ENCODE measurements at regions not wholly inside any gene's neighbourhood (a gene's known extent, or its start where the extent isn't known, plus 50 kb on each side); places are given as distances from the start of the nearest gene placed in this dataset.

DNA sequence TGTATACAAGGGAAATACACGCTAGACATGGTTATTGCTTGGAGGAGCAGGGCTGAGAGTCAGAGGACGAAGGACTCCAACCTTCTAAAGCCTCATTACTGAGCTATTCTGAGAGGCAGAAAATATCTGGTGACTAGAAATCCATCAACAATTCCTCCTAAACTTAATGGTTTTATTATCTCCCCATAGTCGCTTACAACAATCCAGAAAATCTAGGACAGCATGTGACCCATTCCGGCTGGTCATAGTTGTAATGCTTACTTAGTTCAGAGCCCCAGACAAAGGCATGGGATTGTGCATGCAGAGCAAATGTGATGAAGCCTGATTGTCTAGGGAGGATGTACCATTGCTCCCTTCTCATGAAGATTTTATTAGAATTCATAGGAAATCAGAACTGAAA lies 114.5 kb upstream of the PLXNA2 start:
- Mint-ChIP-seq H3K27me3 (peaks cover 8 to 31% of the 10 kb centered on the region in 2 donors), H3K36me3 (no peaks in the 10 kb centered on the region), H3K27ac (no peak overlapping the region), H3K9me3 (no peaks in the 10 kb centered on the region), H3K4me3 (no peak overlapping the region), H3K4me1 (ENCODE audit: low read depth in 2 of 2) (no peaks in the 10 kb centered on the region)
- DNase-seq (ENCODE audit: low spot score), result no peak
- ATAC-seq, result no peak

DNA sequence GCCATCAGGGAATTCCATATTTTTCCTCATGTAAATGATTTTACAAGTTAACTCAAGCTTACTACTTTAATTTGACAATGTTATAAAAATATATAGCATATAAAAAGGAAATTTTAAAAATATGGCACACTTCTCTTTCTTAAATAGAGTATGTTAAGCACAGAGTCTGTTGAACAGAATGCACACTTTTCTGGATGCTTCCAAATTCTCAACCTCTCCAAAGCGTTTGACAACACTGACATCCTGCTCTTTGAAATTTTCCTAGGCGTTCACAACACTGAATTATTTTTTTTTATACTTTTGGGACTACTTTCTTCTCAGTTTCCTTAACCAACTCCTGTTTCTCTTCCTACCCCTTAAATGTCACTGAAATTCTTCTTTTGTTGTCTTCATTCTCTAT lies 117.8 kb upstream of the PLXNA2 start:
- DNase-seq (ENCODE audit: low spot score), result no peak
- Mint-ChIP-seq H3K9me3 (no peaks in the 10 kb centered on the region), H3K4me3 (no peak overlapping the region), H3K4me1 (ENCODE audit: low read depth in 2 of 2) (no peaks in the 10 kb centered on the region), H3K27ac (no peak overlapping the region), H3K27me3 (peaks cover 8 to 31% of the 10 kb centered on the region in 2 donors), H3K36me3 (no peaks in the 10 kb centered on the region)
- no peak for ATAC-seq

DNA sequence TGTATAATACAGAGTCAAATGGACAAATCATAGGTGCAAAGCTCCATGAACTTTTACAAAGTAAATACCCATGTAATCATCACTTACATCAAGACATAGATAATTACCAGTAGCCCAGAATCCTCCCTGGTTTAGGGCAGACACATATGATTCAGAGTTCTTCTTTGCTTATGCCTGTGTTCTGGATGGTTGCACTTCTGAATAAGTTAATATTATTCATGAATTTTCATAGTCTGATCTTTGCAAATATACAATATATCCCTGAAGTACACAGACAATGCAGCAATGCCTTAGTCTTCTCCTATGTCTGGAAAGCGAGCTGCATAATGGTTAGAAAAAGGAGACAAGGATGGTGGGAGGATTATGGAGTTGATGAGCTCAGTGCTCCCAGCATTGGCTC lies 122.4 kb upstream of the PLXNA2 start:
- ATAC-seq (no peak), DNase-seq (ENCODE audit: low spot score) (no peak)
- Mint-ChIP-seq H3K4me3 (no peak overlapping the region), H3K9me3 (no peaks in the 10 kb centered on the region), H3K27ac (no peak overlapping the region), H3K36me3 (no peaks in the 10 kb centered on the region), H3K27me3 (peaks cover 7 to 33% of the 10 kb centered on the region in 2 donors), H3K4me1 (ENCODE audit: low read depth in 2 of 2) (no peaks in the 10 kb centered on the region)

DNA sequence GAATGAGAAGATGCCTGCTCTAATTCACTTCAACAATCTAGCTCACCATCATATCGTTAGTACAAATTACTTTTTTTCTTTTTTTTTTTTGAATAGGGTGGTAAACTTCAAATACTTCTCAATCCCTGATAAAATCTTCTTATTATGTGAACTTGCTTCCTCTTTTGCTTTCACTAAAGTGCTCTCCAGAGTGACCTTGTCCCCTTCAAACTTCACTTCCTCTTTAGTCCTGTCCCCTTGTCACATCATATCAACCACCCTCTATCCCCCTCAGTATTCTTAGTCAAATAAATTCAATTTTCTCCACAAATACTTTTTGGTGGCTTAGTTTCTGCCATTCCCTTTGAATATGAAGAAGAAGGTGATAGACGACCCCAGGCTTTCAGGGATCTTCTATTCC lies 124.9 kb upstream of the PLXNA2 start:
- DNase-seq (ENCODE audit: low spot score) (no peak), ATAC-seq (no peak)
- Mint-ChIP-seq H3K9me3 (no peaks in the 10 kb centered on the region), H3K27ac (no peak overlapping the region), H3K27me3 (peaks cover 4 to 16% of the 10 kb centered on the region in 2 donors), H3K4me1 (ENCODE audit: low read depth in 2 of 2) (no peaks in the 10 kb centered on the region), H3K36me3 (no peaks in the 10 kb centered on the region), H3K4me3 (no peak overlapping the region)

DNA sequence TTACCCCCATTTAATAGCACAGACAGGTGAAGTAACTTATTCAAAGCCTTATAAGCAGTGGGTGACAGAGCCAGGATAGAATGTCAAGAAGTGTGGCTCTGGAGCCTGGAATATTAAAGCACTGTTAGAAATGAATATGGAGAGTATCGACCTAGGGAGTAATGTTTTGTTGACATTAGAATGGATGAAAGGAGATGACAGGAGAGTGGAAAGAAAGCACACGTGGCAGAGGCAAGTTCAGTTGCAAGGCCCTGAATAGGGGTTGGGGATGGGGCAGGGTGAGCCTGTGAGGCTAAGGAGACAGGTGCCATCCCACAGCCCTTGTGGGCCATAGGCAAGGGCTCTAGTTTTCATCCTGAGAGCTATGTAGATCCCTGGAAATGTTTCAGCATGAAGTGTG lies 125.5 kb upstream of the PLXNA2 start:
- no peaks in the 10 kb centered on the region for H3K36me3 Mint-ChIP-seq
- DNase-seq (ENCODE audit: low spot score) (no peak), ATAC-seq (no peak)
- H3K9me3 Mint-ChIP-seq, result no peaks in the 10 kb centered on the region
- H3K4me3 Mint-ChIP-seq, result no peak overlapping the region
- no peaks in the 10 kb centered on the region for H3K4me1 Mint-ChIP-seq (ENCODE audit: low read depth in 2 of 2)
- no peak overlapping the region for H3K27ac Mint-ChIP-seq
- peaks cover 4 to 20% of the 10 kb centered on the region in 2 donors for H3K27me3 Mint-ChIP-seq

DNA sequence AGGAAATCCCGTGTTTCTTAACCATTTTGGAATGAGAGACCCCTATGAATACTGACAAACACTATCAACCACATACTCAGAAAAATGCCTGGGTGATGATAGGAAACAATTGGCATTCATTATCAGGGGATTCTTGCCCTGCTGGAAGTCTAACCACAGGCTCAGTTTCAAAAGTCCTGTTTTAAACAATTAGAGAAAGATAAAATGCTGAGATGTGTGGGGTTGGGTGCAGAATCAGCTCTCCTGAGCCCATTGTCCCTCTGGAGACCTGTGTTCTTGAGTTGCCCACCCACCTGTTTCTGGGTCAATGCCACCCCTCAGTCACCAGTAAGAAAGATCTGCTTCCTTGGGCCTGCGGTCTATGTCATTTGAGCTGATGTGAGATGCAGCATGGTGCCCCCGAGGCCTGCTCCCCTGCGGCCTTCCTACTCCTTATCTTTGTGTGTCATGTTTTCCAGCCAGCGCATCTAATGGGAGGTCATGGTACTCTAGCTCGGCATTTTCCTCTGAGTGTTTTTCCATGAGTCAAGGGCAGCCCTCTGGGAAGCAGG lies 130.3 kb upstream of the PLXNA2 start:
- ATAC-seq, result no peak
- no peak for DNase-seq (ENCODE audit: low spot score)
- Mint-ChIP-seq H3K36me3 (no peaks in the 10 kb centered on the region), H3K4me3 (no peak overlapping the region), H3K27me3 (peaks cover 4 to 6% of the 10 kb centered on the region in 2 donors), H3K27ac (no peak overlapping the region), H3K9me3 (no peaks in the 10 kb centered on the region), H3K4me1 (ENCODE audit: low read depth in 2 of 2) (no peaks in the 10 kb centered on the region)

DNA sequence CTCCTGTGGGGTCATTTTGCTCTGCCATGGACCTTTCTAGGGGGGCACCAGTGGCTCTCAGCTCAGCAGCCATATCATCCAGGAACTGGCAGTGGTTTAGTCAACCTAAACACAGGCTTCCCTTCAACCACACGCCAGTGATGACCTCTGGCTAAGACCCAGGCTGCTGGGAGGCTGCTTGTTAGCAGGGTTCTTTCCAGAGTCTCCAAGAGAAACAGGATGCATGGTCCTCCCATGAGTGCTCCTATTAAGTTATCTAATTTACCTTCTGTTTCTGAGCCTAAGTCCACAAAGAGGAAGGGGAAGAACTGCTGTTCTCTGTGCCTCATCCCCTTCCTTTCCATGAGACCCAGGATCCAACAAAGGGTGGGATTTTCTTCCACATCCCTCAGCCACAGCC lies 137.3 kb upstream of the PLXNA2 start:
- ATAC-seq (no peak), DNase-seq (ENCODE audit: low spot score) (no peak)
- H3K4me3 Mint-ChIP-seq, result no peak overlapping the region
- no peaks in the 10 kb centered on the region for H3K9me3 Mint-ChIP-seq
- H3K4me1 Mint-ChIP-seq (ENCODE audit: low read depth in 2 of 2), result no peaks in the 10 kb centered on the region
- no peak overlapping the region for H3K27ac Mint-ChIP-seq
- H3K36me3 Mint-ChIP-seq, result no peaks in the 10 kb centered on the region
- peaks cover 0 to 6% of the 10 kb centered on the region in 2 donors for H3K27me3 Mint-ChIP-seq

DNA sequence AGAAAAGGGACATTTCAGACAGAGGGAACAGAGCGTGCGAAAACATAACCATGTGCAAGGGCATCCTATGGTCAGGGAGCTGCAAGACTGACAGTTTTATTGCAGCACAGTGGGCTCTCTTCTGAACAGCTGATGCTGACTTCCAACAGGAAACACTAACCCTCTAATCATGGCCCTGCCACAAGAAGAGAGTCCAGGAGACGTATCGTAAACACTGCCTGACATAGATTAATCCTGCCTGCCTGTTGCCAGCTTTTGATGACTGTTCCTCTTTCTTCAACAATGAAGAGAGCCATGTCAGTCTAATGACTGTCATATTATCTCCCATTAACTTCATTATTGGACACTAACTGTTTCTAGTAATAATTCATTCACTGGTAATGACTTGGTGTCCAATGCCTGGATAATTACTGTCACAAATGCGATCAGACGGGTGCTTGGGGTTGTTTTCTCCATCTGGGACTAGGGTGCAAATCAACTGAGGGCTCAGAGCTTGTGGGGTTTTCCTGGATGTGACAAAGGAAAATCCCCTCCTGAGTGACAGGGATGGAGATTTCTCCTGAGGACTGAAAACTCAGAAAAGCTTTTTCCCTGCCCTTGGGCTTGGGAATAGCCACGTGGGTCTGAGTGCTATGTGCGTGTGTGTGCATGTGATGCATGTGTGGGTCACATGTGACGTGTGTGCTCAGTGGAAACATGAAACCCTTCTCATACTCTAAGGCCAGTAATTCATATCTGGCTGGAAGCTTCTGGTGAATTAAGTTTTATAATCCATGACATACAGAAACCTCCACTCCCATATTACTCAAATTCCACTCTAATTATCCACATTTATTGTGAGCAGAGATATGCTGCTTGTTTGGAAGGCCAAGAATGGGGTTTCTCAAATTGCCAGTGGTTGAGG lies 144.0 kb upstream of the PLXNA2 start:
- H3K4me1 Mint-ChIP-seq (ENCODE audit: low read depth in 2 of 2), result no peaks in the 10 kb centered on the region
- no peaks in the 10 kb centered on the region for H3K9me3 Mint-ChIP-seq
- H3K27ac Mint-ChIP-seq, result no peak overlapping the region
- ATAC-seq, result no peak
- H3K4me3 Mint-ChIP-seq, result no peak overlapping the region
- H3K27me3 Mint-ChIP-seq, result peaks cover 2 to 27% of the 10 kb centered on the region in 2 donors
- no peaks in the 10 kb centered on the region for H3K36me3 Mint-ChIP-seq
- DNase-seq (ENCODE audit: low spot score), result no peak

DNA sequence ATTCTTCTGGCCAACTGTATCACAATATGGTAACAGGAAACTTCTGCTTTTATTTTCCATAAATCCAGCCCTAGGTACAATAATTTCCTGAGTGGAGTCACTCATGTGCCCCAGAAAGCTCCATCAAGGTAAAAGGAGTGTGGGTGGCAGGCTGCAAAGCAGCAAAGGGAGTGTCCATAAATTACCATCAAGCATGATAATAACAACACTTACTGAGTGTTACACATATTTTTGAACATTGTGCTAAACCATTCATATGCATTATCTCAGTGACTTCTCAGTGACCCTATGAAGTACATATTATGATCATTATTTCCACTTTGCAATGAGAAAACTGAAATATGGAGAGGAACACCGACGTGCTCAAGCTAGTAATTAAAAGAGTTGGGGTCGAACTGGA lies 149.2 kb upstream of the PLXNA2 start:
- ATAC-seq (no peak), DNase-seq (ENCODE audit: low spot score) (no peak)
- Mint-ChIP-seq H3K4me1 (ENCODE audit: low read depth in 2 of 2) (no peaks in the 10 kb centered on the region), H3K27ac (no peak overlapping the region), H3K36me3 (no peaks in the 10 kb centered on the region), H3K4me3 (no peak overlapping the region), H3K9me3 (no peaks in the 10 kb centered on the region), H3K27me3 (peaks cover 4 to 36% of the 10 kb centered on the region in 2 donors)

DNA sequence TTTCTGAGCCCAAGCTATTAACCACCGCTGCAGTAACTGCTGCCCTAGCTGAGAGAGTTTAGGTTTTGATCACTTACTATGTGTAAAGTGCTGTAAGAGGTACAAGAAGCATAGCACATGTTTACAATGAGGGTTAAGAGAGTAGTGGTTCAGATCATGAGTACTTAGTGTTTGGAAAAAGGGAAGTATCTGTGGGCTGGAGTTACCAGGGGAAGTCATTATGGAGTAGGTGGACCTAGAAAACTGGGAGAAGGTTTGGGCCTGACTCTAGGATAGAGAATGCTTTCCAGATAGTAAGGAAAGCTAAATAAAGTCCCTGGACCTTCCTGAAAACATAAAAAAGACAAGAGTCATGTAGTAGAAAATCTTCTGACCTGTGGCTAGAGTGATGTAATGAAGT lies 149.6 kb upstream of the PLXNA2 start:
- ATAC-seq (no peak), DNase-seq (ENCODE audit: low spot score) (no peak)
- Mint-ChIP-seq H3K9me3 (no peaks in the 10 kb centered on the region), H3K27me3 (peaks cover 4 to 40% of the 10 kb centered on the region in 2 donors), H3K4me1 (ENCODE audit: low read depth in 2 of 2) (no peaks in the 10 kb centered on the region), H3K36me3 (no peaks in the 10 kb centered on the region), H3K27ac (no peak overlapping the region), H3K4me3 (no peak overlapping the region)

DNA sequence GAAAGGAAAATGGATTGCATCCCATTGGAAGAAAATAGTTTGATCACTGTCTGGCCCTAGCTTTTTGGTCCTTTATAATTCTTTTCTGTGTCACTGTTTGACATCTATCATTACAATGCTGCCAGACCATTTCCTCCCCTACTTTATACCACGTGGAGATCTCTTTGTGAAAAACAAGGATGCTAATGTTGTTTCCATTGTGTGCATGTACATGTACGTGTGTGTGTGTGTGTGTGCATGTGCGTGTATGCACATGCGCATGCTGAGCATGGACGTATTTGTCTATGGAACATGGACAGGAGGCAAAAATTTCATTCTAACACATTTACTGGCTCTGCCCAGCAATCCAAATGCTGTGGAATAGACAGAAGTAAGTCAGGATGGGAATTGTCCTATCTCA lies 153.1 kb upstream of the PLXNA2 start:
- H3K36me3 Mint-ChIP-seq, result no peaks in the 10 kb centered on the region
- no peak for ATAC-seq

DNA sequence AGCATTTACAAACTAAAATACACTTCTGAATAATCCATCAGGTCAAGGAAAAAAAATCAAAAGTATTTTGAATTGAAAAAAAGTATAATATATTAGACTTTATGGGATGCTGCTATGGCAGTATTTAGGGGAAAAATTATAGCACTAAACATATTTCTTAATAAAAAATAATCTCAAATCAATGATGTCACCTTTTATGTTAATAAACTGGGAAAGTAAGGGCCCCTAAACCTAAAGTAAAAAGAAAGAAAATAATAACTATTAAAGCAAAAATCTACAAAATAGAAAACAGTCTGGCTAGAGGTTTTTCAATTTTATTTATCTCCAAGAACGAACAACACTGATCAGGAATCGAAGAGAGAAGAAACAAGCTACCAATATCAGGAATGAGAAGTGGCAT lies 160.8 kb upstream of the PLXNA2 start:
- no peaks in the 10 kb centered on the region for H3K9me3 Mint-ChIP-seq
- H3K36me3 Mint-ChIP-seq, result no peaks in the 10 kb centered on the region
- H3K27ac Mint-ChIP-seq, result no peak overlapping the region
- no peak overlapping the region for H3K4me3 Mint-ChIP-seq
- DNase-seq (ENCODE audit: low spot score) (no peak), ATAC-seq (no peak)
- H3K27me3 Mint-ChIP-seq, result peaks cover 5 to 17% of the 10 kb centered on the region in 2 donors
- no peaks in the 10 kb centered on the region for H3K4me1 Mint-ChIP-seq (ENCODE audit: low read depth in 2 of 2)

More for the DNA sequence above, 153.1 kb upstream of the PLXNA2 start:
- DNase-seq (ENCODE audit: low spot score), result no peak
- Mint-ChIP-seq H3K9me3 (no peaks in the 10 kb centered on the region), H3K4me3 (no peak overlapping the region), H3K27me3 (peaks cover 6 to 26% of the 10 kb centered on the region in 2 donors), H3K4me1 (ENCODE audit: low read depth in 2 of 2) (no peaks in the 10 kb centered on the region), H3K27ac (no peak overlapping the region)

DNA sequence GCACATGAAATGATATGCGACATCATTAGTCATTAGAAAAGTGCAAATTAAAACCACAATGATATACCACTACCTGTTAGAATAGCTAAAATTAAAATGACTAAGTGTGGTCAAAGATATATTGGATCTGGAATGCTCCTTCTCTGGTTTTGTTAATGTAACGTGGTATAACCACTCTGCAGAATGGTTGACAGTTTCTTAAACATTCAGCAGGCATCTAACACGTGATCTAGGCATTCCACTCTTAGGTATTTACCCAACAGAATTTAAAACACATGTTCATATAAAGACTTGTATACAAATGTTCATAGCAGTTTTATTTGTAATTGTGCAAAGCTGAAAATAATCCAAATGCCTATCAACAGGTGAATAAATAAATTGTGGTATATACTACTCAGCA lies 165.0 kb upstream of the PLXNA2 start:
- DNase-seq (ENCODE audit: low spot score), result no peak
- Mint-ChIP-seq H3K27ac (no peak overlapping the region), H3K27me3 (peaks cover 2 to 7% of the 10 kb centered on the region in 2 donors), H3K4me3 (no peak overlapping the region), H3K9me3 (no peaks in the 10 kb centered on the region), H3K4me1 (ENCODE audit: low read depth in 2 of 2) (no peaks in the 10 kb centered on the region), H3K36me3 (no peaks in the 10 kb centered on the region)
- ATAC-seq, result no peak

DNA sequence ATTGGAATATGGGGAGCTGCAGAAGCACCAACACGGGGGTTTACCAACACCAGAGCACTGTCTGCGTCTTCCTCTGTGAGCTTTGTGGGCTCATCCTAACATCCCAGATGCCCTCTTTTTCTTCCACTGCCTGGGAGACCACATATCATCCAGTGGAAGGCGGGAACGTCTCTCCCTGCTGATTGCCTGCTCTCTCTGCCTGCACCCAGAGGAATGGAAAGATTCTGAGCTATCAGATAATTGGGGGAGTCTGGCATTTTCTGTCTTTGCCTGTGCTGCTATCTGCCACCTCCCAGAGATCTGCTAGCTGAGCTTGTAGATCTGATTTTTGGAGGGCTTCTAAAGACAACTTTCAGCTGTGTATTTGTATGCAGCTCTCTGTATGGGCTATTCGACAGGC lies 166.2 kb upstream of the PLXNA2 start:
- no peak overlapping the region for H3K4me3 Mint-ChIP-seq
- ATAC-seq (peak in 1 of 2 donors; percentile 48), DNase-seq (ENCODE audit: low spot score) (no peak)
- no peak overlapping the region for H3K27ac Mint-ChIP-seq
- no peaks in the 10 kb centered on the region for H3K36me3 Mint-ChIP-seq
- H3K4me1 Mint-ChIP-seq (ENCODE audit: low read depth in 2 of 2), result no peaks in the 10 kb centered on the region
- peaks cover 6 to 7% of the 10 kb centered on the region in 2 donors for H3K27me3 Mint-ChIP-seq
- H3K9me3 Mint-ChIP-seq, result peaks cover 4% of the 10 kb centered on the region

Data from natural killer cell treated with Interleukin-12 subunit alpha and Interleukin-12 subunit beta and Interleukin-15 and Interleukin-18, amount 100 ng/mL, for 72 hours (primary cell).